Chondrocyte (in vitro differentiated cells): ENCODE measurements at regions not wholly inside any gene's neighbourhood (a gene's known extent, or its start where the extent isn't known, plus 50 kb on each side); places are given as distances from the start of the nearest gene placed in this dataset.

Source experiments
- DNase-seq: peaks from one replicate; pipeline ENCODE4 v3.0.0; 2021; ENCODE audit warnings: mixed read lengths, low spot score
- H3K27ac Mint-ChIP-seq: one replicate; pipeline ENCODE4 v1.8.0; 2021; ENCODE audit warnings: mild to moderate bottlenecking, moderate library complexity, mixed read lengths; ENCODE audit not compliant: unreplicated experiment
- H3K27me3 Mint-ChIP-seq: 2 replicates; pipeline ENCODE4 v1.8.0; 2021; ENCODE audit warnings: low read depth, mixed read lengths
- H3K36me3 Mint-ChIP-seq: 2 replicates; pipeline ENCODE4 v1.8.0; 2021; ENCODE audit warnings: low read depth, mixed read lengths
- H3K4me1 Mint-ChIP-seq: 2 replicates; pipeline ENCODE4 v1.8.0; 2021; ENCODE audit warnings: low read depth, mild to moderate bottlenecking, mixed read lengths
- H3K4me3 Mint-ChIP-seq: one replicate; pipeline ENCODE4 v1.8.0; 2021; ENCODE audit warnings: mild to moderate bottlenecking, moderate library complexity, mixed read lengths; ENCODE audit not compliant: unreplicated experiment
- H3K9me3 Mint-ChIP-seq: 2 replicates; pipeline ENCODE4 v1.8.0; 2021; ENCODE audit warnings: low read depth, mixed read lengths
- TF ChIP-seq, protein P1 (sequence below): fragments of 200-600 bp; sonication (generic); IDR thresholded peaks from 2 replicates; pipeline ENCODE4 v1.5.0; 2021; ENCODE audit warnings: antibody characterized with exemption, mild to moderate bottlenecking, moderate library complexity

DNA sequence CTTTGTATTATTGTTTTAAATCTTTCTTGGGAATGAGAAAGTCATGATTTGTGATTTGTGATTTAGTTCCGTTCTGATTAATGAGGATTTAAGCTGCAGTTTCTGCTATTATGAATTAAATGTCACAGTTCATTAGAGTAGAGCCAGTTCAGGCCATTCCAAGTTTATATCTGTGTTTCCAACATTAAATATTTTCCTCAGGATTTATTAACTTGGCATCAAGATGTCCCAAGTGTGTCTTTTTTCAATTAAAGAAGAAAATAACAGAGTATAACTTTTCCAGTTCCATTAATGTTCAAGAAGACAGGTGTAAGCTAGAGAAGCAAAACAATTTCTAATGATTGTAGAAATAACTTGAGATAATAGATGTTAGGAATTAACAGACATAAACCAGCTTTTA lies 1183.2 kb upstream of the CELF2 start:
- H3K36me3 Mint-ChIP-seq: no peaks in the 10 kb centered on the region
- TF ChIP-seq, protein P1, sequence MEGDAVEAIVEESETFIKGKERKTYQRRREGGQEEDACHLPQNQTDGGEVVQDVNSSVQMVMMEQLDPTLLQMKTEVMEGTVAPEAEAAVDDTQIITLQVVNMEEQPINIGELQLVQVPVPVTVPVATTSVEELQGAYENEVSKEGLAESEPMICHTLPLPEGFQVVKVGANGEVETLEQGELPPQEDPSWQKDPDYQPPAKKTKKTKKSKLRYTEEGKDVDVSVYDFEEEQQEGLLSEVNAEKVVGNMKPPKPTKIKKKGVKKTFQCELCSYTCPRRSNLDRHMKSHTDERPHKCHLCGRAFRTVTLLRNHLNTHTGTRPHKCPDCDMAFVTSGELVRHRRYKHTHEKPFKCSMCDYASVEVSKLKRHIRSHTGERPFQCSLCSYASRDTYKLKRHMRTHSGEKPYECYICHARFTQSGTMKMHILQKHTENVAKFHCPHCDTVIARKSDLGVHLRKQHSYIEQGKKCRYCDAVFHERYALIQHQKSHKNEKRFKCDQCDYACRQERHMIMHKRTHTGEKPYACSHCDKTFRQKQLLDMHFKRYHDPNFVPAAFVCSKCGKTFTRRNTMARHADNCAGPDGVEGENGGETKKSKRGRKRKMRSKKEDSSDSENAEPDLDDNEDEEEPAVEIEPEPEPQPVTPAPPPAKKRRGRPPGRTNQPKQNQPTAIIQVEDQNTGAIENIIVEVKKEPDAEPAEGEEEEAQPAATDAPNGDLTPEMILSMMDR: no peak
- H3K27ac Mint-ChIP-seq: no peak overlapping the region
- H3K4me1 Mint-ChIP-seq: no peaks in the 10 kb centered on the region
- DNase-seq: no peak
- peaks cover 20% of the 10 kb centered on the region for H3K9me3 Mint-ChIP-seq
- no peak overlapping the region for H3K4me3 Mint-ChIP-seq
- no peaks in the 10 kb centered on the region for H3K27me3 Mint-ChIP-seq

DNA sequence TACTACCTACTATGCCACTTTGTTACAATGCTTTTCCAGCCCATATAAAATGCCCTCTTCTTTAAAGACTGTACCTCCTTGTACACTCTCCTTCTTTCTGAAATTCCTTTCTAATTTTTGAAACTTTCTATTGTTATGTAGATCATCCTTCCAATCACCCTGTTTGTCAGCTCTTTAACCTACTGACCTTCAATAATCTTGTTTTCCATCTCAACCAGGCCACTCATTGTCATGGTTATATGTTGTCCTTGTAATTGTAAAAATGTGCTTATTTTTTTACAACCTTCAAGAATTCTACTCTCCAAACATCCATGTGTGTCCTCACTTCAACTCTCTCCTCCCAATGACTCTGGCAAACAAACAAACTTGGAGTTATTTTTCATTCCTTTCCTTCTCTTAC lies 1172.6 kb upstream of the CELF2 start:
- H3K4me3 Mint-ChIP-seq: no peak overlapping the region
- no peak for DNase-seq
- H3K27me3 Mint-ChIP-seq: no peaks in the 10 kb centered on the region
- H3K27ac Mint-ChIP-seq: no peak overlapping the region
- H3K4me1 Mint-ChIP-seq: no peaks in the 10 kb centered on the region
- TF ChIP-seq, protein P1: no peak
- H3K9me3 Mint-ChIP-seq: peaks cover 15% of the 10 kb centered on the region
- peaks cover 7% of the 10 kb centered on the region for H3K36me3 Mint-ChIP-seq

DNA sequence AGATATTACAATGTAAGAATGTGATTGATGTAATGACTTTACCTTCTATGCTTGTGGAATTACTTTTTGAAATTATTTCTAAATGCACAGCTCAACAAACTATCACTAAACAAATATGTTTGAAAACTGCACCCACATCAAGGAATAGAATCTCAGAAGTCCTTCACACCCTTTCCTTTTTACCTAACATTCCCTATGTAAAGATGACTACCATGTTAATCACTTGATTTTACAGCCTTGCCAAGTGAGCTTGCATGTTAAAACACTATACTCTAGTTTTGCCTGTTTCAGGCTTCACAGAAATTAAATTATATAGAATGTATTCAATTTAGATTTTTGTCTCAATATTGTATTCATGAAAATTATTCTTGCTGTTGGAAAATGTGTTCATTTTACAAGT lies 1169.4 kb upstream of the CELF2 start:
- H3K27me3 Mint-ChIP-seq: no peaks in the 10 kb centered on the region
- TF ChIP-seq, protein P1: no peak
- no peak for DNase-seq
- peaks cover 12% of the 10 kb centered on the region for H3K36me3 Mint-ChIP-seq
- no peak overlapping the region for H3K4me3 Mint-ChIP-seq
- peaks cover 40% of the 10 kb centered on the region for H3K9me3 Mint-ChIP-seq
- no peaks in the 10 kb centered on the region for H3K4me1 Mint-ChIP-seq
- no peak overlapping the region for H3K27ac Mint-ChIP-seq

DNA sequence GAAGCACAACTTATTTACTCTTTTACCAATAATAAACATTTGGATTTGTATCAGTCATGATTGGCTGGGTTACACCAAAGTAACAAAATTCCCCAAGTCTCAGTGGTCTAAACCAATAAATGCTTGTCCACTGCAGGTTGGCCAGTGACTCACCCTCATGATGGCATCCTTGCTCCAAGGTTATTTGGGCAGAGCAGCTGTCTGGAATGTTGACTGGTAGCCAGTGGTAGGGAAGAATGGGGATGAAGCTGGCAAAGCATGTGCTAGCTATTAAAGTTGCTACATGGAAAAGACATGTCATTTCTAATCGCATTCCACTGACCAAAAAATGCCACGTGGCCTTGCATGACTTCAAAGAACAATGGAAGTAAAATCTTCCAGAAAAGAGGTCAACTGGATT lies 1168.7 kb upstream of the CELF2 start:
- H3K9me3 Mint-ChIP-seq: peaks cover 44% of the 10 kb centered on the region
- no peak overlapping the region for H3K27ac Mint-ChIP-seq
- no peaks in the 10 kb centered on the region for H3K4me1 Mint-ChIP-seq
- DNase-seq: no peak
- TF ChIP-seq, protein P1: no peak
- H3K27me3 Mint-ChIP-seq: no peaks in the 10 kb centered on the region
- peaks cover 12% of the 10 kb centered on the region for H3K36me3 Mint-ChIP-seq
- no peak overlapping the region for H3K4me3 Mint-ChIP-seq

DNA sequence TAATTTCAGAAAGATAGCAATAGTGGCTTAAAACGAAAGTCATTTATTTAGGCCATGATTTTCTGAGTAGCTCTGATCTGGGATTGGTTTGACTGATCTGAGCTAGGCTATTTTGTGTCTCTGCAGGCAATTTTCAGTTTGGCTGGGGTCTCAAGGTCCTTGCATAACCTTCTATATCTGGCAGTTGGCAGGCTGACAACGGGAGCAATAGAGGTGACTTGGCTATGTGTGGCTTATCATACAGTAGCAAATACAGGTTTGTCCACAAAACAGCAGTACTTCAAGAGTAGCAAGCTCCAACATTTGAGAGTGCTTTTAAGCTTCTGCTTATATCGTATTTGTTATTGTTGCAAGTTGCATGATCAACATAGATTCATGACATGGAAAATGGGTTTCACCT lies 1167.3 kb upstream of the CELF2 start:
- Mint-ChIP-seq H3K9me3 (peaks cover 31% of the 10 kb centered on the region), H3K36me3 (peaks cover 5% of the 10 kb centered on the region), H3K27me3 (no peaks in the 10 kb centered on the region), H3K27ac (no peak overlapping the region), H3K4me1 (no peaks in the 10 kb centered on the region), H3K4me3 (no peak overlapping the region)
- DNase-seq: no peak
- TF ChIP-seq, protein P1: no peak
